ENCODE measurements at regions not wholly inside any gene's neighbourhood (a gene's known extent, or its start where the extent isn't known, plus 50 kb on each side); places are given as distances from the start of the nearest gene placed in this dataset.

GRCh38 chr10:3588816-3589215 lies 196.2 kb downstream of the KLF6 start:
- DNase-seq, result no peak
- H3K4me3 ChIP-seq, result no peak overlapping the region
- 73 to 82% (median 76%) methylated on average over 7 of the region's 7 CpGs for WGBS, 5 donors
- no peaks in the 10 kb centered on the region for H3K9me3 ChIP-seq
- TF ChIP-seq EP300 (IDR thresholded peaks at IDR 0.05) (no peak), POLR2A (IDR thresholded peaks at IDR 0.05) (no peak), POLR2AphosphoS5 (IDR thresholded peaks at IDR 0.05) (no peak), CTCF (IDR thresholded peaks at IDR 0.05) (no peak)
- H3K27me3 ChIP-seq, result no peaks in the 10 kb centered on the region
- intact Hi-C loops (cut with DNase I; ENCODE audit: low total_unique reads), result no loop called here
- no peaks in the 10 kb centered on the region for H3K4me1 ChIP-seq
- H3K36me3 ChIP-seq, result no peaks in the 10 kb centered on the region
- H3K27ac ChIP-seq, result no peak overlapping the region

- H3K36me3 ChIP-seq, result no peaks in the 10 kb centered on the region
- no peak overlapping the region for H3K4me3 ChIP-seq
- no peak for DNase-seq
- H3K27me3 ChIP-seq, result no peaks in the 10 kb centered on the region
- WGBS, 5 donors, result 50 to 72% (median 63%) methylated on average over 7 of the region's 7 CpGs
- no peak for TF ChIP-seq POLR2AphosphoS5 (IDR thresholded peaks at IDR 0.05)
- H3K9me3 ChIP-seq, result no peaks in the 10 kb centered on the region
- intact Hi-C loops (cut with DNase I; ENCODE audit: low total_unique reads), result no loop called here
- H3K4me1 ChIP-seq, result no peaks in the 10 kb centered on the region
- no peak overlapping the region for H3K27ac ChIP-seq
Measured at GRCh38 chr10:3588346-3588745, 196.7 kb downstream of the KLF6 start.

- no peaks in the 10 kb centered on the region for H3K9me3 ChIP-seq
- intact Hi-C loops (cut with DNase I; ENCODE audit: low total_unique reads), result no loop called here
- H3K36me3 ChIP-seq, result no peaks in the 10 kb centered on the region
- no peak for DNase-seq
- no peaks in the 10 kb centered on the region for H3K4me1 ChIP-seq
- H3K27me3 ChIP-seq, result no peaks in the 10 kb centered on the region
- WGBS, 5 donors, result 88 to 93% (median 91%) methylated on average over 22 of the region's 22 CpGs
- H3K27ac ChIP-seq, result no peak overlapping the region
- TF ChIP-seq CTCF (IDR thresholded peaks at IDR 0.05) (no peak), POLR2AphosphoS5 (IDR thresholded peaks at IDR 0.05) (no peak), POLR2A (IDR thresholded peaks at IDR 0.05) (no peak), EP300 (IDR thresholded peaks at IDR 0.05) (no peak)
- H3K4me3 ChIP-seq, result no peak overlapping the region
Measured at GRCh38 chr10:3584926-3585784, 199.9 kb downstream of the KLF6 start.

GRCh38 chr10:3580565-3580964 lies 204.4 kb downstream of the KLF6 start:
- H3K27ac ChIP-seq, result no peak overlapping the region
- 61 to 86% (median 79%) methylated on average over 8 of the region's 8 CpGs for WGBS, 5 donors
- H3K4me1 ChIP-seq, result no peaks in the 10 kb centered on the region
- intact Hi-C loops (cut with DNase I; ENCODE audit: low total_unique reads), result no loop called here
- DNase-seq, result no peak
- TF ChIP-seq EP300 (IDR thresholded peaks at IDR 0.05) (no peak), CTCF (IDR thresholded peaks at IDR 0.05) (no peak), POLR2AphosphoS5 (IDR thresholded peaks at IDR 0.05) (no peak), POLR2A (IDR thresholded peaks at IDR 0.05) (no peak)
- H3K27me3 ChIP-seq, result no peaks in the 10 kb centered on the region
- H3K36me3 ChIP-seq, result no peaks in the 10 kb centered on the region
- no peaks in the 10 kb centered on the region for H3K9me3 ChIP-seq
- no peak overlapping the region for H3K4me3 ChIP-seq

DNA sequence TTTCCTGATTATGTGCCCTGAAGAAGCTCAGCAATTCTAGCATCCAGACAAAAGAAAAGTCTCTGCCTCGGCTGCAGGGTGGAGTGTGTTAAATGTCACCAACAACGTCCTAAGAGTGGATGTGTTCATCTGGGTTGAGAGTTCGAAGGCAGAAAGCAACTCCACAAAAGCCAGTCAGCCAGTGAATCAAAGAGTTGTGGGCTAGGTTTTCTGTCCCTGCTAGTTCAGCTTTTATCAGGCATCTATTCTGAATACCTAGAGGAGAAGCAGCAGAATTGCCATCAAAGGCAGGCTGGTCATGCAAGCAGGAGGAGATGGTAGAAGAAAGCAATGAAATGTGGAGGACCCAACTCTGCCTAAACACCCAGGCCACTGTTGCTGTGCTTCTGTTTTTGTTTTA lies 205.2 kb downstream of the KLF6 start:
- H3K4me3 ChIP-seq, result no peak overlapping the region
- DNase-seq, result no peak
- intact Hi-C loops (cut with DNase I; ENCODE audit: low total_unique reads), result no loop called here
- H3K27me3 ChIP-seq, result no peaks in the 10 kb centered on the region
- 26 to 36% (median 35%) methylated on average over 3 of the region's 3 CpGs for WGBS, 5 donors
- H3K9me3 ChIP-seq, result no peaks in the 10 kb centered on the region
- no peaks in the 10 kb centered on the region for H3K36me3 ChIP-seq
- H3K27ac ChIP-seq, result no peak overlapping the region
- no peaks in the 10 kb centered on the region for H3K4me1 ChIP-seq
- TF ChIP-seq CTCF (IDR thresholded peaks at IDR 0.05) (no peak), POLR2A (IDR thresholded peaks at IDR 0.05) (no peak), POLR2AphosphoS5 (IDR thresholded peaks at IDR 0.05) (no peak), EP300 (IDR thresholded peaks at IDR 0.05) (no peak)

Data from stomach (tissue), 8 donors.